GM12873 (cell line): ENCODE measurements at regions not wholly inside any gene's neighbourhood (a gene's known extent, or its start where the extent isn't known, plus 50 kb on each side); places are given as distances from the start of the nearest gene placed in this dataset.

Experiments used
- TF ChIP-seq, protein P1 (sequence below): IDR thresholded peaks from 2 replicates; pipeline ENCODE4 v1.5.1; 2012; ENCODE audit warnings: low read depth, mild to moderate bottlenecking, moderate library complexity, low read length, control low read depth; ENCODE audit not compliant: insufficient read depth; ENCODE audit errors: missing control alignments

DNA sequence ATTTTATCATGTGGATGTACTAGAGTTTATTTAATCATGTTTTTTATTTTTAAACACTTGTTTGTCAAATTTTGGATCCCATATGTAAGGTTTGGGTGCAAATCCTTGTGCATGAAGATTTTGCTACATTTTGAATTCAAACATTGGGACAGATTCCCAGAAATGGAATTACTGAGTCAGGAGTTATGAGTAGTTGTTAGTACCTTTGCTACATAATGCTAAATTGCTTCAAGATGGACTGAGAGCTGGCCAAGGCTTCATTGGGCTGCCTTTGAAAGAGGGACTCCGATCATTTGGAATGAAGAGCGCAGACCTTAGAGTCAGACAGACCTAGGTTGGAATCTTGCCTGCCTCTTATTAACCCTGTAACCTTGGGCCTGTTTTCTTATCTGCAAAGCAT is 154.9 kb upstream of the PWP1 start:
- TF ChIP-seq, protein P1, sequence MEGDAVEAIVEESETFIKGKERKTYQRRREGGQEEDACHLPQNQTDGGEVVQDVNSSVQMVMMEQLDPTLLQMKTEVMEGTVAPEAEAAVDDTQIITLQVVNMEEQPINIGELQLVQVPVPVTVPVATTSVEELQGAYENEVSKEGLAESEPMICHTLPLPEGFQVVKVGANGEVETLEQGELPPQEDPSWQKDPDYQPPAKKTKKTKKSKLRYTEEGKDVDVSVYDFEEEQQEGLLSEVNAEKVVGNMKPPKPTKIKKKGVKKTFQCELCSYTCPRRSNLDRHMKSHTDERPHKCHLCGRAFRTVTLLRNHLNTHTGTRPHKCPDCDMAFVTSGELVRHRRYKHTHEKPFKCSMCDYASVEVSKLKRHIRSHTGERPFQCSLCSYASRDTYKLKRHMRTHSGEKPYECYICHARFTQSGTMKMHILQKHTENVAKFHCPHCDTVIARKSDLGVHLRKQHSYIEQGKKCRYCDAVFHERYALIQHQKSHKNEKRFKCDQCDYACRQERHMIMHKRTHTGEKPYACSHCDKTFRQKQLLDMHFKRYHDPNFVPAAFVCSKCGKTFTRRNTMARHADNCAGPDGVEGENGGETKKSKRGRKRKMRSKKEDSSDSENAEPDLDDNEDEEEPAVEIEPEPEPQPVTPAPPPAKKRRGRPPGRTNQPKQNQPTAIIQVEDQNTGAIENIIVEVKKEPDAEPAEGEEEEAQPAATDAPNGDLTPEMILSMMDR: no peak

DNA sequence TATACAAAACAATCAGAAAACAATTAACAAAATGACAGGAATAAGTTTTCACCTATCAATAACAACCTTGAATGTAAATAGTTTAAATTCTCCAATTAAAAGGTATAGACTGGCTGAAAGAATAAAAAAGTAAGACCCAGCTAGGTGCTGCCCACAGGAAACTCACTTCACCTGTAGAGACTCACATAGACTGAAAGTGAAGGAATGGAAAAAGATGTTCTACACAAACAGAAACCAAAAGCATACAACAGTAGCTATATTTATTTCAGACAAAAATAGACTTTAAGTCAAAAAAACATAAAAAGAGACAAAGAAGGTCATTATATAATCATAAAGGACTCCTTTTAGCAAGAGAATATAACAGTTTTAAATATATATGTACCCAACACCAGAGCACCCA is 152.4 kb upstream of the PWP1 start:
- TF ChIP-seq, protein P1: no peak

- TF ChIP-seq, protein P1: no peak
Observed at GRCh38 chr12:107536613-107537012, 149.0 kb upstream of the PWP1 start.

- TF ChIP-seq, protein P1: no peak
Observed at GRCh38 chr12:107537464-107538119, 148.0 kb upstream of the PWP1 start.

DNA sequence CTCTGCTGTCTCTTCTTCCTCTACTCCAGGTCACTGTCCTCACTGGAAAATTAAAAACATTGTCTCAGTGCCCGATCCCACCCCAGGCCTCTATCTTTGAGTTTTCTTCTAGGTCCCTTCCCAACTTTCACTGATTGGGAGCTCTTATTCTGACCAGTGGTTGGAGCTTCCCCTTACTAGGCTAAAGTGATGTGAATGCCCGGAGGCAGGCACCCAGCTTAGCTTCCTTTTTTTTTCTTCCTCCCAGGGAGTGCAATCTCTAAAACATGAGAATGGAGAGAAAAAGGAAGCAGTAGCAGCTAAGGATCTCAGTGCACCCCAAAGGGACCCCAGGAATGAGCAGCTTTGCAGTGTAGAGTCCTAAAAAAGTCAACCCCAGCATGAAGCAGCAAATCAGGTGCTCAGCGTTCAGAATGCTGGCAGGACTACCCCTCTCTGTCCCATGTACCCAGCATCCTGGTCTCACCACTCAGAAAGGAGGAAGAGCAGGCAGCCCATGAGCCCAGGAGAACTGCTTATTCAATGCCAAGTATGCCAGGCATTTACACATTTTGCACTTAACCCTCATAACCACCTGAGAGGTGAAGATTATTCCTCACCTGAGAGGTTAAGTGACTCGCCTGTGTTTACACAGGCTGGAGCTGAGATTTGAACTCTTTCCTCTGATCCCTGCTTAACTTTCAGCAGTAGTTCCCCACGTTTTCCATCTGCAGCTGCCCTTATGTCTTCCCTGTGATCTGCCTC is 146.2 kb upstream of the PWP1 start:
- TF ChIP-seq, protein P1: no peak

GRCh38 chr12:107541001-107541705 is 144.4 kb upstream of the PWP1 start:
- TF ChIP-seq, protein P1: no peak

DNA sequence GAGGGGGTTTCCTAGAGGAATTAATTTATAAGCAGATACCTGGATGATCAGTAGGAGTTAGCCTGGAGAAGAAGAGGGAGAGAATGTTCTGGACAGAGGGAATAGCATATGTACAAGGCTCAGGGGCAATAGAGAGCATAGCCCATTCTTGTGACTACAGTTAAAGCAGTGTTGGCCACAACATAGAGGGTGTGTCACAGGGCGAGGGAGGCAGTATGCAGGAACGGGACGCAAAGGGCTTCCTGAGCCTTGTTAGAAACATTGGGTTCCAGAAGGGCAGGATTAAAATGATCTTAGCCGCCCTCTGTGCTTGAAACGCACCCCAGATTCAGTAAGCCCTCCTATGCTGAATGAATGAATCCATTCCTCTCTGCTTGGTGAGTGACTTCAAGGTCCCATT is 142.2 kb upstream of the PWP1 start:
- TF ChIP-seq, protein P1: no peak
